ENCODE measurements at regions not wholly inside any gene's neighbourhood (a gene's known extent, or its start where the extent isn't known, plus 50 kb on each side); places are given as distances from the start of the nearest gene placed in this dataset.

- Histone ChIP-seq H3K4me2 (ENCODE audit: insufficient read depth, low read length) (peak overlapping the region; percentile 5), H3K27me3 (ENCODE audit: insufficient read depth, low read length) (no peaks in the 10 kb centered on the region), H3K79me2 (ENCODE audit: insufficient read depth, low read length) (no peaks in the 10 kb centered on the region), H3K27ac (ENCODE audit: low read depth, low read length) (peak overlapping the region; percentile 51), H4K20me1 (ENCODE audit: insufficient read depth, low read length) (no peaks in the 10 kb centered on the region), H3K4me3 (ENCODE audit: insufficient read depth, low read length) (no peak overlapping the region), H3K4me1 (ENCODE audit: insufficient read depth, low read length) (peaks cover 14% of the 10 kb centered on the region), H3K9me3 (ENCODE audit: low read depth, low read length) (no peaks in the 10 kb centered on the region), H3K36me3 (ENCODE audit: insufficient read depth, low read length) (no peaks in the 10 kb centered on the region), H2AFZ (ENCODE audit: low read length) (no peak overlapping the region)
- no peak for DNase-seq (ENCODE audit: insufficient read length, low spot score, missing footprints)
- TF ChIP-seq CTCF (IDR thresholded peaks at IDR 0.05; ENCODE audit: extremely low read depth, low read depth, low read length) = no peak
Observed at GRCh38 chr2:176399074-176399598, 129.9 kb downstream of the MTX2 start.

- Histone ChIP-seq H3K4me2 (ENCODE audit: insufficient read depth, low read length) (no peak overlapping the region), H3K9me3 (ENCODE audit: low read depth, low read length) (no peaks in the 10 kb centered on the region), H3K79me2 (ENCODE audit: insufficient read depth, low read length) (no peaks in the 10 kb centered on the region), H2AFZ (ENCODE audit: low read length) (no peak overlapping the region), H3K4me3 (ENCODE audit: insufficient read depth, low read length) (no peak overlapping the region), H3K27me3 (ENCODE audit: insufficient read depth, low read length) (no peaks in the 10 kb centered on the region), H3K27ac (ENCODE audit: low read depth, low read length) (no peak overlapping the region), H3K4me1 (ENCODE audit: insufficient read depth, low read length) (no peaks in the 10 kb centered on the region), H3K36me3 (ENCODE audit: insufficient read depth, low read length) (no peaks in the 10 kb centered on the region), H4K20me1 (ENCODE audit: insufficient read depth, low read length) (no peaks in the 10 kb centered on the region)
- TF ChIP-seq CTCF (IDR thresholded peaks at IDR 0.05; ENCODE audit: extremely low read depth, low read depth, low read length) = no peak
- DNase-seq (ENCODE audit: insufficient read length, low spot score, missing footprints) = no peak
Observed at GRCh38 chr2:176405477-176405876, 136.2 kb downstream of the MTX2 start.

DNA sequence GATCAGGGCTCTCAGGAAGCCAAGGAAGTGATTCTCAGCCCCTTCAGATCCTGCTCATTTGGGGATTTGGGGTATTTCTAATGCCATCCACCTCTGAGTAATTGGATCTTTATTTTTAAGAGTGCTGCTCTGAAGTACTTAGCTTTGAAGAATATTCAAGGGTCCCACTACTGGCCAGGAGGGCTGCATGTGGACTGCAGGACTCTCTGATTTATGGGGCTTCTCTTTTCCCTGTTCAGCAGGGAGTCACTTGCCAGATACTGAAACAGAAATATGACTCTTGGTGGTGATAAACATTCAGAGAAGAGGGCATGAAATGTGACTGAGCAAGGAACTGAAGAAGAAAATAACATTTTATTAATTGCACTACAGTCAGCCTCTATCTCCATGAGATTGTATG is 138.5 kb downstream of the MTX2 start:
- Histone ChIP-seq H3K4me2 (ENCODE audit: insufficient read depth, low read length) (no peak overlapping the region), H3K36me3 (ENCODE audit: insufficient read depth, low read length) (no peaks in the 10 kb centered on the region), H3K9me3 (ENCODE audit: low read depth, low read length) (no peaks in the 10 kb centered on the region), H3K27me3 (ENCODE audit: insufficient read depth, low read length) (no peaks in the 10 kb centered on the region), H3K79me2 (ENCODE audit: insufficient read depth, low read length) (no peaks in the 10 kb centered on the region), H2AFZ (ENCODE audit: low read length) (peak overlapping the region; percentile 44), H4K20me1 (ENCODE audit: insufficient read depth, low read length) (no peaks in the 10 kb centered on the region), H3K27ac (ENCODE audit: low read depth, low read length) (no peak overlapping the region), H3K4me1 (ENCODE audit: insufficient read depth, low read length) (no peaks in the 10 kb centered on the region), H3K4me3 (ENCODE audit: insufficient read depth, low read length) (no peak overlapping the region)
- no peak for TF ChIP-seq CTCF (IDR thresholded peaks at IDR 0.05; ENCODE audit: extremely low read depth, low read depth, low read length)
- no peak for DNase-seq (ENCODE audit: insufficient read length, low spot score, missing footprints)

DNA sequence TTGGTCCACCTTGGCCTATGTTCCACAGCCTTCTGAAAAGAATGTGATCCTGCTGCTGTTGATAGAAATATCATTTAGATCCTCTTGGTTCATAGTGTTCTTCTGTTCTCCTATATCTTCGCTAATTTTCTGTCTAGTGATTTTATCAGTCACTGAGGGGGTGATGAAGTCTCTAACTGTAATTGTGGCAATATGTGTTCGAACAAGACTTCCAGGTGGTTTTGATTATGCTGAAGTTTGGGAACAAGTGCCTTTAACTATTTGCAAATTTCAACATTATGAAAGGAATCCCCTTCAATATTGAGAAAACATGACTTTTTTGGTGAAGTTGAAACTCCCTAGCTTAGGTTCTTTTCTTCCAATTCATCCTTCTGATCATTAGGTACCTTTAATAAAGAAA is 140.4 kb downstream of the MTX2 start:
- no peak for TF ChIP-seq CTCF (IDR thresholded peaks at IDR 0.05; ENCODE audit: extremely low read depth, low read depth, low read length)
- DNase-seq (ENCODE audit: insufficient read length, low spot score, missing footprints) = no peak
- H3K4me2 ChIP-seq (ENCODE audit: insufficient read depth, low read length) = no peak overlapping the region

More for the DNA sequence above, 140.4 kb downstream of the MTX2 start:
- Histone ChIP-seq H3K79me2 (ENCODE audit: insufficient read depth, low read length) (no peaks in the 10 kb centered on the region), H3K9me3 (ENCODE audit: low read depth, low read length) (no peaks in the 10 kb centered on the region), H3K36me3 (ENCODE audit: insufficient read depth, low read length) (no peaks in the 10 kb centered on the region), H3K27ac (ENCODE audit: low read depth, low read length) (no peak overlapping the region), H4K20me1 (ENCODE audit: insufficient read depth, low read length) (no peaks in the 10 kb centered on the region), H3K4me1 (ENCODE audit: insufficient read depth, low read length) (no peaks in the 10 kb centered on the region), H3K27me3 (ENCODE audit: insufficient read depth, low read length) (no peaks in the 10 kb centered on the region), H2AFZ (ENCODE audit: low read length) (no peak overlapping the region), H3K4me3 (ENCODE audit: insufficient read depth, low read length) (no peak overlapping the region)
